ENCODE measurements at regions not wholly inside any gene's neighbourhood (a gene's known extent, or its start where the extent isn't known, plus 50 kb on each side); places are given as distances from the start of the nearest gene placed in this dataset.

- no peak for DNase-seq
These were observed 257.3 kb downstream of the GLI2 start for GRCh38 chr2:120992791-120993555.

GRCh38 chr2:120993661-120994060 lies 258.0 kb downstream of the GLI2 start:
- DNase-seq, result no peak

- no peak for DNase-seq
These were observed 258.8 kb downstream of the GLI2 start for GRCh38 chr2:120994301-120994995.

- no peak for DNase-seq
These were observed 259.5 kb downstream of the GLI2 start for GRCh38 chr2:120995152-120995551.

GRCh38 chr2:120995656-120996190 lies 260.1 kb downstream of the GLI2 start:
- no peak for DNase-seq

- no peak for DNase-seq
These were observed 263.9 kb downstream of the GLI2 start for GRCh38 chr2:120999377-121000097.

GRCh38 chr2:121000804-121001203 lies 265.1 kb downstream of the GLI2 start:
- DNase-seq, result no peak

GRCh38 chr2:121001641-121002040 lies 266.0 kb downstream of the GLI2 start:
- DNase-seq, result no peak

GRCh38 chr2:121002597-121002996 lies 266.9 kb downstream of the GLI2 start:
- no peak for DNase-seq

GRCh38 chr2:121003391-121003790 lies 267.7 kb downstream of the GLI2 start:
- no peak for DNase-seq

- DNase-seq, result no peak
These were observed 268.7 kb downstream of the GLI2 start for GRCh38 chr2:121004359-121004758.

- DNase-seq, result no peak
These were observed 269.3 kb downstream of the GLI2 start for GRCh38 chr2:121004950-121005349.

GRCh38 chr2:121005453-121005852 lies 269.8 kb downstream of the GLI2 start:
- DNase-seq, result no peak

- DNase-seq, result no peak
These were observed 271.2 kb downstream of the GLI2 start for GRCh38 chr2:121006743-121007489.

GRCh38 chr2:121007490-121007853 lies 271.8 kb downstream of the GLI2 start:
- DNase-seq, result no peak

GRCh38 chr2:121008975-121009374 lies 273.3 kb downstream of the GLI2 start:
- no peak for DNase-seq

- no peak for DNase-seq
These were observed 274.0 kb downstream of the TFCP2L1 start for GRCh38 chr2:121010998-121011397.

GRCh38 chr2:121014876-121015275 lies 270.1 kb downstream of the TFCP2L1 start:
- no peak for DNase-seq

GRCh38 chr2:121015971-121016485 lies 269.0 kb downstream of the TFCP2L1 start:
- no peak for DNase-seq

GRCh38 chr2:121017396-121017795 lies 267.6 kb downstream of the TFCP2L1 start:
- DNase-seq, result no peak

GRCh38 chr2:121018136-121019061 lies 266.6 kb downstream of the TFCP2L1 start:
- DNase-seq, result peak; percentile 72

Data from tongue (tissue), 1 donor.